Heart left ventricle (tissue), 13 donors: ENCODE measurements at regions not wholly inside any gene's neighbourhood (a gene's known extent, or its start where the extent isn't known, plus 50 kb on each side); places are given as distances from the start of the nearest gene placed in this dataset.

ENCODE experiments used
- CTCF ChIP-seq, 12 donors: fragments of 200-600 bp; sonication (generic) in 4 of 12; IDR thresholded peaks; one replicate each; pipeline versions ENCODE4 v1.5.0 to v1.8.0; 2018 to 2022; ENCODE audit warnings: antibody characterized with exemption in 12 of 12, mild to moderate bottlenecking in 5 of 12
- POLR2A ChIP-seq, 2 donors: fragments of 450-650 bp; IDR thresholded peaks; one replicate each; pipeline ENCODE4 v1.6.1; 2017; ENCODE audit warnings: antibody characterized with exemption in 2 of 2, mild to moderate bottlenecking in 2 of 2, moderate library complexity in 2 of 2
- donor health status: ischemic (EF 13 %, LVEDD 7.1; RV severe dilation, severe dysfunction).
- donor health status: DM: no; HTN: yes; CAD: no.
- donor health status: DM: no; HTN: no; CAD: no.
- donor health status: ischemic (EF 25% LVEDD 6.9; RV normal size, moderate dysfunction).
- donor health status: ischemic (EF 25% LVEDD 5.7; RV mildly dilated, moderate dysfunction).
- donor health status: ischemic (EF 35%, LVEDD 5.7; RV mildly dilated, moderate dysfunction).
- donor health status: nonischemic (EF 11% LVEDD 7.7; RV severe dilation, severe dysfunction).
- donor health status: DM: yes; HTN: yes; CAD: no.
- donor health status: PGD.
- donor health status: ischemic (EF 29% LVEDD 5.4; RV normal size, mild dysfunction).
- donor health status: nonischemic (EF 23%, LVEDD 6.1; RV moderate dilation, normal function).

- TF ChIP-seq POLR2A (IDR thresholded peaks at IDR 0.05) = no peak
- TF ChIP-seq CTCF (IDR thresholded peaks at IDR 0.05) = no peak
Measured at GRCh38 chr1:94326329-94326728, 88.9 kb upstream of the ARHGAP29 start.
